ENCODE measurements at regions not wholly inside any gene's neighbourhood (a gene's known extent, or its start where the extent isn't known, plus 50 kb on each side); places are given as distances from the start of the nearest gene placed in this dataset.

GRCh38 chr12:61029516-61029915 lies 1230.7 kb upstream of the USP15 start:
- no peak for TF ChIP-seq CTCF (IDR thresholded peaks at IDR 0.05)
- no peak for TF ChIP-seq POLR2A (IDR thresholded peaks at IDR 0.05)
